Activated CD8-positive, alpha-beta memory T cell treated with anti-CD3 and anti-CD28 coated beads, Interleukin-2, amount 50 U/mL, for 4 hours (primary cell): ENCODE measurements at regions not wholly inside any gene's neighbourhood (a gene's known extent, or its start where the extent isn't known, plus 50 kb on each side); places are given as distances from the start of the nearest gene placed in this dataset.

Experiments
- DNase-seq: peaks from one replicate; pipeline ENCODE4 v3.0.0-alpha.2; 2020

DNA sequence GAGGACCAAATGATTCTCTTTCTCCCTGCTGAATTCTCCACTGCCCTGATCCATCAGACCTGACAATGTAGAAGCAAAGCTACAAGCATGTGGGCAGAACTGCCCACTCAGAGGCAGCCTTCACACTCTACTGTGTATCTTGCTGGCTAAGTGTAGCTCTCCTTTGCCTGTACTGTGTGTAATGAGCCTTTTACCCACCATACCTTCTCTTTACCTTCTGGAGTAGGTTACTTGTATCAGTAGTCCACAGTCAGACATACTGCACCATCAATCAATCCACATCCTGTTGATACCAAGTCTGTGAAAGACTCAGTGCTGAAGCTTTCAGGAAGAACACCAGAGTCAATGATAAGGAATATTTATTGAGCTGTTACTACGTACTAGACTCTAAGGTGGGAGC, 440.7 kb upstream of the ARHGEF26 start:
- DNase-seq: no peak

DNA sequence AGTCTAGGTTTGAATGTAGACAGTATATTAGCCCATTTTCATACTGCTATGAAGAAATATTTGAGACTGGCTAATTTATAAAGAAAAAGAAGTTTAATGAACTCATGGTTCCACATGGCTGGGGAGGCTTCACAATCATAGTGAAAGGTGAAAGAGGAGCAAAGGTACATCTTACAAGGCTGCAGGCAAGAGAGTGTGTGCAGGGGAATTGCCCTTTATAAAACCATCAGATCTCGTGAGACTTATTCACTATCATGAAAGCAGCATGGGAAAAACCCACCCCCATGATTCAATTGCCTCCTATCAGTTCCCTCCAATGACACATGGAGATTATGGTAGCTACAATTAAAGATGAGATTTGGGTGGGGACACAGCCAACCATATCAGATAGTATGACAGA, 440.1 kb upstream of the ARHGEF26 start:
- DNase-seq: no peak

DNA sequence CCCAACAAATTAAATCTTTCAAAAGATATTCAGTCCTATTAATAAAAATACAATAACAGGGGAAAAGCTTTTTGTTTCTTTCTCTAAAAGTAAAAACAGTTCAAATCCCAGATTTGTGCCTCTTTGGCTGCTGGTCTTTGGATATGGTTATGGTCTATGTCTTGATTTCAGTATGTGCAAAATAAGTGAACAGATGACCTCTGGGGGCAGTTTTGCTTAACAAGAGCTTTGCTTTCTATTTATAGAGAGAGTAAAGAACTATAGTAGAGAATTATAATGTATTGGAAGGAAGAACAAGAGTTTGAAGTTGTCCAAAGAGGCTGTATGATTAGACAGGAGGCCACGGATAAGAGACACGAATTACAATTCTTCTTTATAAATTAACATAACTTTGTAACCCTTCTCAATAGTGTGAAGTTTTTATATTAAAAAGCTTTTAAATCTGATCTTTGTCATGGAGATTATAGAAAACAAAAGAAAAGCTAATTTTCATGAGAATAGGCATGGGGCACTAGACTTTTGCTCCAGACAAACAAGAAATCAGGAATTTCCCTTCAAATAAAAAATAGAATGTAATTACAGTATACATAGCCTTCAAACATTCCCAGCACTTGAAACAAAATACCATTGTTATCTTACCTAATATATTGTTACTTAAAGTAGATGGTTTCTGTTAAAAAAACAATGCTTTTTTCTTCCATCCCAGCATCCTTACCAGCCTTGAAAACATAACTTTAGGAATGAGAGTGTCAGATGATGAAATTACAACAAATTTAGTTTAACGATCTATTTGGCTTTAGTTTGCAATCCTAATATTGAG, 432.7 kb upstream of the ARHGEF26 start:
- DNase-seq: no peak

DNA sequence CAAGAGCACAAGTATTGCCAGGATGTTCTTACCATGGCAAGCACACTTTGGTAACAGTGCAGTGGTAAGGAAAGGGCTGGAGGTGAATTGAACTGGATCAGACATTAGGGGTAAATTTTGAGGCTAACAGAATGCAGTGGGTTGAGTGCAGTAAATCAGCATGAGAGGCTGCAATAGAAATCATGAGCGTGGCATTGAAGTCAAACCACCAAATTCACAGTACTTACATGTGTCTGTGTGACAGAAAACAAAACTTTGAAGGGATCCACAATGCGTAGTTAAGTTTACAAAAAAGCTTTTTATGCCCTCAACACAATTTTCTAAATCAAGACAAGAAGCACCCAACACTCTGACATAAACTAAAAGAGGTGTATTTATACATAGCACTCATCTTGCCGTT, 428.0 kb upstream of the ARHGEF26 start:
- DNase-seq: no peak

DNA sequence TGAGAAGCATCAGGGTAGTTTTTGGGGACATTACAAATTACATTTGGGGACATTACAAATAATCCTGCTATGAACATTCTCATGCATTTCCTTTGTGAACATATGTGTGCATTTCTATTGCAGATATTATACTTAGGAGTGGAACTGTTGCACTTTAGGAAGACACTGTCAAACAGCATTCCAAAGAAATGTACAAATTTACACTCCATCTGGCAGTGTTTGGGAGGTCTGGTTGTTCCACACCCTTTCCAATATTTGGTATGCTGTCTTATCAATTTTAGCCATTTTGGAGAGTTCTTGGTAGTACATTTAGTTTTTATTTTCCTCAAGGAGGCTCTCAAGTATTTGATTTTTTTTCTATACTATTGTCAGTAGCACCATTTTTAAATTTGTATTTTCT, 419.1 kb upstream of the ARHGEF26 start:
- DNase-seq: no peak

DNA sequence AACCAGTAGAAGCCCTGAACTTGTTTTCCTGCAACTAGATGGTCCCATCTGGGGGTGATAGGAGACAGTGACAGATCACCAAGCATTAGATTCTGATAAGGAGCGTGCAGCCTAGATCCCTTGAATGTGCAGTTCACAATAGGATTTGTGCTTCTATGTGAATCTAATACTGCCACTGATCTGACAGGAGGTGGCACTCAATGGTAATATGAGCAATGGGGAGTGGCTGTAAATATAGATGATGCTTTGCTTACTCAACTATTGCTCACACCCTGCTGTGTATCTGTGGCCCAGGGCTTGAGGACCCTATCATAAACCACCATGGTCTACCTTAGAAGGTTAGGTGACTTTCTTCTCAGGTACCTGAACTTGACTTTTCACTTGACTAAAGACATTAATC, 417.1 kb upstream of the ARHGEF26 start:
- DNase-seq: no peak

DNA sequence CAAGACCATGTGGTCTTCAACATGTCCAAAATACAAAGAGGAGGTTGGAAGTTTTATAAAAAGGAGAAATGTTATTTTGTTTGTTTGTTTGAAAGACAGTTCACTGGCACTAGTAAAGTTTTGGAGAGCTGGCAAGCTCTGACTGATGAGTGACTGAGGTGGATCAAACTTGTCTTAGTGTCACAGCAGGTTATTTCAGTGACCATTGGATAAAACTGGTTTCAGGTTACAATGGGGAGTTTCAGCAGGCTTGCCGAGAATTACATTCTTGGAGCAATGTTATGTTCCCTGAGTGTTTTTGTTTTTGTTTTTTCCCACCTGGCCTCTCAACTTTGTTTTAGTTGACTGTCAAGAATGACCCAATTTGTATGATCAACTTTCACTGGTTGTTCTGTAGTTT, 414.5 kb upstream of the ARHGEF26 start:
- no peak for DNase-seq

DNA sequence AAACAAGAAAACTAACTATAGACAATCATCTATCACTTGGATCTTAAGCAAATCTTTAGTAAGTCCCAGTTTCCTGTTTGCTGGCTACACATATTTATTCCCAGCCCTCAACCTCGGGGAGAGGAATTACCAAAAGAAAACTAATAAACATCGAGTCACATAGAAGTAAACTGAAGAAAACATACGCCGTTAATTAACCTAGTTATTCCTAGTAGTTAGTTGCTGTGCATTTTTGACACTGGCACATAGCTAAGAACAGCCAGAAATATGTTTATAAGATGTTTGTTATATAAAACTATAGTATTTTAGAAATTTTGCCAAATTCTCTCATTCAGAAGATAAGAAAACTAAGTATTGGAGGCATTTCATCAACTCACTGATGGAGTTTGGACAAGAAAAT, 407.2 kb upstream of the ARHGEF26 start:
- no peak for DNase-seq

DNA sequence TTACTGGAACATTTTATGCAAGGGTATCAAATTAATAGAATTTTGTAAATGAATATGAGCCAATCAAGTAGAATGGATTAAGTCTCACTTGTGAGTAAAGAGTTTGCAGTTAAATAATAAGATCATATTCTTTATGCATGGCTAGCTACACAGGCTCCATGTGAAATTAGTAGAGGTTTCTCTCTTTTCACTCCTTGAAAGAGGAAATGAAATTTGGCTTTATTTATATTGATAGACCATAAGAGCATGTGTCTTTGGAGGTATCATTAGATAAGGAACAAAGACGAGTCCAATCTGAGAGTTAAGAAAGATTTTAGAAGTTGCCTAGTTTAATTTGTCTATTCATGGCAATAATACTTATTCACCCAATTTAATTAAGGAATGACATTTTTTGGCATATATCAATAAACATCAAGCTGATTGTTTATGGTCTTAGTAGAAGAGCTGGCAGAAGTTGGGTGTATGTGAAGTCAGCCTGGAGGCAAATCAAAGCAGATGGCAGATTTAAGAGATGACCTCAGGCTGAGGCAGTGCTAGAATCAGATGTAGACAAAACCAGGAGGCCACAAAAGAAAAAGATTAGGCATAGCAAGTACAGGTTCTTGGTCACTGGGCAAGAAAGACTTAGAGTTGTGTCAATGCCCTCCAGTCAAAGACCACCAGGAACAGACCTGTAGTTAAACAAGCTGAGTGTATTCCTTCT, 406.5 kb upstream of the ARHGEF26 start:
- DNase-seq: no peak

DNA sequence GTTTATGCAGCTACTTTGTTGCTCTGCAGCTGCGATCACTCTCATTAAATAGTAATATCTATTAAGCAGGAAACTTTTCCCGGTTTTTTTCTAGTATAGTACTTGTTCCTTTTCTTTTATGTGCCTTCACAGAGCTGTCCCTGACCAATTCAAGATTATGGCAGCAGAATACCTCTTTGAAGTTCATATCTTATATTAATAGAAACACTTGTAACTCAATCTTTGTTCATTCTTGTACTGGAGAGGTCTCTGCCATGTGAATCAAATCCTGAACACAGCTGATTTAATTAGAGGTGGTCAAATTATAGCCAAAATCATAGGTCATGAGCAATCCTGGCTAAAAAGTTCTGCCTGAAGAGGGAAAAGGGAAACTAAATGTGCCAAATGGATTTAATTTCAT, 399.0 kb upstream of the ARHGEF26 start:
- no peak for DNase-seq

DNA sequence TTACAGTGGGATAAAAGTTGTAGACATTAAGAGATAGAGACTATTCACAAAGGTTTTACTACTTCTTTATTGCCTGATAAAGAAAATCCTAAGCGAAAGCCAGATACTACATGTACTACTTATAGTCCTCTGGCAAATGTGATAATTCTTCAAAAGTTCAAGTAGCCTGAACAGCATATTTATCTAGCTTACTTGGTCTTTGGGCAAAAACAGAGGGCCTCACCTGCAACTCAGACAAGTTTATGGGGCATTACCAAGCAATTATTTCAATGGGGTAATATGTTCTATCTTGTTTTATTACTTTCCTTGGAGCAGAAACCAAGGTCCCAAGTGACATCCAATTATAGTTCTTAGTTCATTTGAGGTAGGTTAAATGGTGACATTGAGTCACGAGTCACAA, 390.1 kb upstream of the ARHGEF26 start:
- no peak for DNase-seq

DNA sequence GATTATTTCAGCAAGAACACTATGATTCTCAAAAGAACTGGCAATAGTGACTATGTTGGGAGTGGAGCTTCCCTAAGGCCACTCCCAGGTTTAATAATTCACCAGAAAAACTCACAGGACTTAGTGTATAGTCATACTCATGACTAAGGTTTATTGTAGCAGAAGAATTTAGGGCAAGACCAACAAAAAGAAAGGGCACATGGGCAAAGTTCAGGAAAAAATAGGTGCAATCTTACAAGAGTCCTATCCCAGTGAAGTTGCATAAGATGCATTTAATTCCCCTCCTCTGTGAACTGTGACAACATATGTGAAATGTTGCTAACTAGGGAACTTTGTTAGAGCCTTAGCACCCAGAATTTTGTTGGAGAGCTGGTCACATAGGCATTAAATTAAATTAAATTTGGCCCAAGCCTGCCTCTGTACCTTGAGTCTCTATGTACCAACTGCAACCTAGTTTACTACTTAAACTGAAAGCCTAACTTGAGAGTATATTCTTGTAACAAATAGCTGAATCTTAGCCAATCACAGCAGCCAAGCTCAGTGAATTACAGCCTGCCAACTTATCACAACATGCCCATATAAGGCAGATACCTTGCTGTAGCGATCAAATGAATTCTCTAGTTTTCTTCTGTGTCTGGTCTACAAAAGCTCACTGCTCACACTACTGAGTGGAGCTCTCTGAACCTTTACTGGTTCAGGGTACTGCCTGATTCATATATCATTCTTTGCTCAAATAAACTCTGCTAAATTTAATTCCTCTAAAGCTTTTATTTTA, 386.2 kb upstream of the ARHGEF26 start:
- DNase-seq: no peak

DNA sequence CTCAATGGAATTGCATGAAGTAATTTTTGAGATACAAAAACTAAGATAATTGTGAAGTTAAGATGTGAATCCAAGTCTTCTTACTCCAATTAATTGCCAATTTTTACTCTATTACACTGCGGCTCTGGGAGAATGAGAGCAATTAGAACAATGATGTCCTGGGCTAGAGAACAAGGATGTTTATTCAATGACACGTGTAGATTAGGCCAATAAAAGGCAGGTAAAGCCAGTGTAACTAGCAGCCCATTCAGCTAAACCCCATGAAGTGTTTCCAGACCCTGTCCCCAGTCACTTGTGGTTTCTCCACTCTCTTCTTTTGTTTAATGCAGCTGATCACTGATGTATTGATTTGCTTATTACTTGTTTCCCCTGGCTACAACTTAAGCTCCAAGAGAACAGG, 381.1 kb upstream of the ARHGEF26 start:
- DNase-seq: no peak

DNA sequence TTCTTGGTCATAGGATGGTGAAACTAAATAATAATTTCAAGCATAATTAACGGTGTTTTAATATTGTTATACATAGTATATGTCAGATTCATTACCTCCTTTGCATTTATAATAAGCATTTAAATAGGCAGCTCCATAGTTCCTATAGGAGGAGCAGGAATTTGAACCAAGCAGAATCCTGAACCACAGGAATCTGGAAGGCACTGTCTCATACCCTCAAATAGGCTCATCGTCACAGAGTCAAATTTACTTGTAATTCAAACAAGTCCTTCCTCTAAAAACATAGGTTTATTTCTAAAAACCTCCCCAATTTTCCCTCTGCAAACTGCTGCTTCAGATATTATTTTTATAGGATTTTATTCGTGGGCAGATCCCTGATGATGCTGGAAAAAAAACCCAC, 376.3 kb upstream of the ARHGEF26 start:
- DNase-seq: no peak

DNA sequence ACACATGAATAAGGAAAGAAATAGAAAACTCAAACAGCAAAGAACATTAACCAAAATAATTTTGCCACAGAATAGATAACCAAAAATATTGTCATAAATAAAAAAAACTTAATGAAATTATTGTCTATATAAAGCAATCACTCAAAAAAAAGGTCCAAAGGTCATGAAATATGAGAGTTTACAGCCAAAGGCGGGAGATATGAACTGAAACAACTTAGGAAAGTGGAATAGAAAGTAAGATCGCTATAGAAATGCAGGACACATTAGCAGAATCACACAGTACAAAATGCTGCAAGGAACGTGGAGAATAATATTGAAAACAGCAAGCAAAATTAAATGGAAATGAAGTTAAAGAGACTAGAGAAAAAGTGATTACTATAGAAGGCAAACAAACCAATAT, 375.0 kb upstream of the ARHGEF26 start:
- DNase-seq: no peak

DNA sequence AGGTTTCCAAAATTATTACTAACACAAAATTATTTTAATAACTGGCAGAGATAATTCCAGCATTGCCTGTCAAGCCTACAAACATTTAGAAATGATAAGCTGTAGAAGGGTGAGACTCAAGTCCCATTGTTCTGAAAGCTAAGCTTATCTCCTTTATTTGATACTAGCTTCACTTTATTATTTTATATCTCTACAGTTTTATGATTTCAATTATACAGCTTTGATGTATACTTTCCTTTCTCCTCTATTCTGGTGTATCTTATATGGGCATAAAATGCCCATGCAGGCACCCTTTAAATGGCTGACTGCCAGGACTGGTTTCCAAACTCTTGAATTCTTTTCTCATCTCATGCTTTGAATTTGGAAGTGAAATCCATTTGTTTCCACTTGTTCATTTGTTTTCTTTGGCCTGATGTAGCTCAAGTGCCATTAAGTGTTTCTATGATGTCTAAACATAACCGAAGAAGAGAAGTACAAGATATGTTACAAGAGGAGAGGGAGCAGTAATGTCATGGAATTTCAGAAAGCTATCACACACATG, 372.1 kb upstream of the ARHGEF26 start:
- no peak for DNase-seq

DNA sequence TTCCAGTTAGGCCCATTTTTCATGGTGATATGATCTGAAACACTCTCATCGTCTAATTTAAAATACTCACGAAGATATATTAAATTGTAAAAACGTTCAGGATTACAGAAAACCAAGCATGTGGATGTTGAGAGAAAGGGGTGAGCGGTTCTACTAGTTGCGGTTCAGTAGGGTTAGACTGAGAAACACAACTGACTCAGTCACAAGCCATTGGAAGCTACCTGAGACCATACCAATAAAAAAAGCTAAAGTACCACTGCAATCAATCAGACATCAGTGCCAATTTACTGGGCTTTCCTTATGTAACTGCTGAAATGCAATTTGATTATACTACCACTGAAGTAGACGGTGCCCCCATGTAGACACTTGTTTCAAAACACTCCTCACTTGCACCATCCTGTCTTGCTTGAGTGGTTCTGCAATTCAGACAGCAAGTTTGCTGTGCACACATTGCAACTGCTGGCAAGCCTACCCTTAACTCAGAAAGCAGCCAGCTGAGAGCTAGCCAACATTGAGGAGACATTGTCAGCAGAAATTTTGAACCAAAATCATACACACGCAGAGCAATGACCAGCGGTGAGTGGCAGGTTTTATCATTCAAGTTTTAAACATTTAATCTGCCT, 368.7 kb upstream of the ARHGEF26 start:
- no peak for DNase-seq

DNA sequence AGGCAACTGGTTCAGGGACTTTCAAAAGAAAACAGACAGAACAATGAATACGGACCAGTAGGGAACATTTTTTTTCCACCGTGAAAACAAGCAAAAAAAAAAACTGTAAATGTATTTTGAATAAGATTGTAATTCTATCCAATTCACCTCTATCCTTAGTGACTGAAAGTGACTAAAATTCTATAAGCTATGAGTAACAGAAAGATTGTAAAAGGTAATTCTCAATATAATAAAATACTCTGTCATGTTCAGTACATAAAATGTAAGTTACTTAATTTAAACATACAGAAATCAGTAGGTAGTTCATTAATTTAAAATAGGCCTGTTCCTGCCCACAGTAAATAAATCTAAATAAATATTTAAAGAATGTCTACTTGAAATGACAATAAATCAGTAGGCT, 368.2 kb upstream of the ARHGEF26 start:
- no peak for DNase-seq

DNA sequence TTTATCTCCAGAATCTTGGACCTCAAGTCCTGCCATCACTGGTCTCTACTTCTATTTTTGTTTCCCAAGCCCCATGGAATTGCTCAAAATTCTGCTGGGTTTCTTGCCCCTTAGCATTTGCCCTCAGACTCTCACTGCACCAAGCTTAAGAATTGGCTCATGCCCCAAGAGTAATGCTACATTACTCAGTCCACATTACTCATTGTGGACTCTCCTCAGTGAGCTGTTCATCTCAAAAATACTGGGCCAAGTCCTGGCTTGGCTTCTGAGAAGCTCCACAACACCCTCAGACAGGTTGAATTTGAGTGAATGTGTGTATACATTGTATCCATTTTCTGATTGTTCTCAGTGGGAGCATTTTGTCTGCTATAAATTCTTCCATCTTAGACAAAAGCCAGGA, 364.4 kb upstream of the ARHGEF26 start:
- no peak for DNase-seq

DNA sequence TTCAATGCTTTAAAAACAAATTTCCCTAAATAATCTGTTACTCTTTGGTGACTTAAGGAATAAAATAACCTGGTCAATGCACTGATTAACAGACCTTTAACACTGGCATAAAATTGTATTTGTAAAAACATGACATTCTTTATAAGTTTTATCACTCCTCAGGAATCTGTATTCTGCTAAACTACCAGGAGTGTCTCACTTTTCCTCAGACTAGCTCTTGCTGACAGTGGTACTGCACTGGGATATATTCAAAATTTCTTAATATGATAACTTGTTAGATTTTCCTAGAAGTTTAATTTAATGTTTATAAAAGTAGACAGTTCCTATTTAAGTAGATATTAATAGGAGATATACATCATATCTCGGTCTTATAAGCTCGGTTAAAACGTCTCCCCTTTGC, 363.4 kb upstream of the ARHGEF26 start:
- DNase-seq: no peak

DNA sequence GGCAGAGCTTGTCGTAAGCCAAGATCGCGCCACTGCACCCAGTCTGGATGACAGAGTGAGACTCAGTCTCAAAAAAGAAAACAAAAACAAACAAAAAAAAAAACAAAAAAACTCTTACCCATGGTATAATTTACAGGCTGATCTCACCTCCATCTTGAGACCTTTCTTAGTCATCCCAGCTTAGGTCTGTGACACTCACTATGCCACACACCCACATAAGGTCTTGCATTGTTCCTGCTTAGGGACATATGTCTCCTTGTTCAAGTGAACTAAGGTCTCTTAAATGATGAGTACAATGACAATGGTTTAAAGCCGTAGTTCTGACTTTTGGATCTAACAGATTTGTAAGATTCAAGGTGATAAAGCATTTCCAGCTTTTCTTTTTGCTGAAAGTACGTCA, 360.2 kb upstream of the ARHGEF26 start:
- DNase-seq: no peak

DNA sequence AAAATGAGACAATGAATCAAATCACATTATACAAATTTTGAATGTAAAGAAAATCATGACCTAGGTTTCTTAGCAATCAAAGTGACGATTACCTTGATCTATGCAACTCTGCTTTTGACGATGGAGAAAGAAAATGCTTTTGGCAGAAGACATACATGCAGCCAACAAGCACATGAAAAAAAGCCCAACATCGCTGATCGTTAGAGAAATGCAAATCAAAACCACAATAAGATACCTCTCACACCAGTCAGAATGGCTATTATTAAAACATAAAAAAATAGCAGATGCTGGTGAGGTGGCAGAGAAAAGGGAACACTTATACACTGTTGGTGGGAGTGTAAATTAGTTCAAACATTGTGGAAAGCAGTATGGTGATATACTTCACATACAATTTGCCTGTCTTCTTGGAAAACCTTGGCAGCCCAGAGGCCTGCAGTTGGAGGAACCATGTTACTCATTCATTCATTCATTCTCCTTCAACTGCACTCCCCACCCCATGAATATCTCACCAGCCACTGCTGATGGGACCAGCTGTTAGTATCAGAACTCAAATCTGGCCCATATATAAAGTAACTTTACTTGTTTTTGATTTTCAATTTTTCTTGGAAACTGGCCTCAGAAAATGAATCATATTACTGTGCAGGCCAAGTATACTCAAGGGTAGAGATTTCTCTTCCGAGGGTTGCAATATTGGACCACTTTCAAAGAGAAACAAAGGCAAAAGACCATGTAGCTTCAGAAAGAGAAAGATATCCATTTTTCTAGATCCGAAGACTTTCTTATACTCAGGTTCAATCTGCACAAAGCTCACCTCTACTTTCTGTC, 358.6 kb upstream of the ARHGEF26 start:
- no peak for DNase-seq
